ENCODE measurements at regions not wholly inside any gene's neighbourhood (a gene's known extent, or its start where the extent isn't known, plus 50 kb on each side); places are given as distances from the start of the nearest gene placed in this dataset.

GRCh38 chr9:124190761-124191160, 67.0 kb upstream of the NEK6 start:
- no peak for TF ChIP-seq CTCF (IDR thresholded peaks at IDR 0.05; ENCODE audit: borderline replicate concordance, extremely low read depth, low read length, poor library complexity, severe bottlenecking)
- TF ChIP-seq EZH2 (IDR thresholded peaks at IDR 0.05; ENCODE audit: borderline replicate concordance, low read depth, low read length, severe bottlenecking) = no peak
